ENCODE measurements at regions not wholly inside any gene's neighbourhood (a gene's known extent, or its start where the extent isn't known, plus 50 kb on each side); places are given as distances from the start of the nearest gene placed in this dataset.
"Not testable (repeated sequence)": the region's sequence is repeated elsewhere in the genome, so short reads cannot be mapped to it uniquely, and the experiment has no call there.

GRCh38 chr9:88278036-88278435 lies 110.2 kb upstream of the SPIN1 start:
- no peak for DNase-seq

GRCh38 chr9:88274078-88274477 lies 114.2 kb upstream of the SPIN1 start:
- no peak for DNase-seq

GRCh38 chr9:88272986-88273385 lies 115.3 kb upstream of the SPIN1 start:
- DNase-seq = no peak

GRCh38 chr9:88270413-88270812 lies 117.8 kb upstream of the SPIN1 start:
- DNase-seq = no peak

- DNase-seq = no peak
Observed at GRCh38 chr9:88268886-88269285, 119.4 kb upstream of the SPIN1 start.

GRCh38 chr9:88267283-88267682 lies 121.0 kb upstream of the SPIN1 start:
- no peak for DNase-seq

- no peak for DNase-seq
Observed at GRCh38 chr9:88266416-88266815, 121.8 kb upstream of the SPIN1 start.

GRCh38 chr9:88259001-88259400 lies 120.7 kb upstream of the SPATA31C2 start:
- DNase-seq = no peak

GRCh38 chr9:88258601-88259000 lies 120.3 kb upstream of the SPATA31C2 start:
- no peak for DNase-seq

- no peak for DNase-seq
Observed at GRCh38 chr9:88258024-88258423, 119.7 kb upstream of the SPATA31C2 start.

GRCh38 chr9:88256216-88256615 lies 117.9 kb upstream of the SPATA31C2 start:
- DNase-seq = no peak

- DNase-seq = not testable (repeated sequence)
Observed at GRCh38 chr9:88255806-88256205, 117.5 kb upstream of the SPATA31C2 start.

GRCh38 chr9:88251903-88252302 lies 113.6 kb upstream of the SPATA31C2 start:
- DNase-seq = no peak

- no peak for DNase-seq
Observed at GRCh38 chr9:88243736-88244135, 105.5 kb upstream of the SPATA31C2 start.

GRCh38 chr9:88242879-88243278 lies 104.6 kb upstream of the SPATA31C2 start:
- no peak for DNase-seq

GRCh38 chr9:88237991-88238571 lies 99.8 kb upstream of the SPATA31C2 start:
- DNase-seq = no peak

- no peak for DNase-seq
Observed at GRCh38 chr9:88237479-88237961, 99.2 kb upstream of the SPATA31C2 start.

- DNase-seq = no peak
Observed at GRCh38 chr9:88236511-88237478, 98.5 kb upstream of the SPATA31C2 start.

- DNase-seq = no peak
Observed at GRCh38 chr9:88235615-88236014, 97.3 kb upstream of the SPATA31C2 start.

- DNase-seq = no peak
Observed at GRCh38 chr9:88234114-88234513, 95.8 kb upstream of the SPATA31C2 start.

- DNase-seq = no peak
Observed at GRCh38 chr9:88233091-88233490, 94.8 kb upstream of the SPATA31C2 start.

GRCh38 chr9:88230612-88231011 lies 92.3 kb upstream of the SPATA31C2 start:
- DNase-seq = no peak

- DNase-seq = no peak
Observed at GRCh38 chr9:88229434-88229833, 91.2 kb upstream of the SPATA31C2 start.

GRCh38 chr9:88224938-88225337 lies 86.7 kb upstream of the SPATA31C2 start:
- no peak for DNase-seq

Measured in T-helper 9 cell (primary cell).